ENCODE measurements at regions not wholly inside any gene's neighbourhood (a gene's known extent, or its start where the extent isn't known, plus 50 kb on each side); places are given as distances from the start of the nearest gene placed in this dataset.

- TF ChIP-seq TAF1 (conservative IDR thresholded peaks at IDR 0.05): no peak
- no peak for TF ChIP-seq CTCF (IDR thresholded peaks at IDR 0.05; ENCODE audit: low read depth, low read length, missing input control)
- no peak for TF ChIP-seq NR2F2 (IDR thresholded peaks at IDR 0.05)
- no peak for TF ChIP-seq JUND (IDR thresholded peaks at IDR 0.05)
- no peak for TF ChIP-seq MAX (IDR thresholded peaks at IDR 0.05)
- TF ChIP-seq SP1 (IDR thresholded peaks at IDR 0.05): no peak
- TF ChIP-seq FOXA2 (IDR thresholded peaks at IDR 0.05): no peak
- TF ChIP-seq GABPA (IDR thresholded peaks at IDR 0.05 in 1 of 2, conservative IDR thresholded peaks at IDR 0.05 in 1 of 2): no peak
- TF ChIP-seq EGR1 (IDR thresholded peaks at IDR 0.05; ENCODE audit: low read depth in 2 of 2): no peak
- no peak for TF ChIP-seq ZBTB33 (IDR thresholded peaks at IDR 0.05)
- no peak for TF ChIP-seq RAD21 (IDR thresholded peaks at IDR 0.05)
Measured at GRCh38 chr5:106306313-106307028, 1364.3 kb downstream of the EFNA5 start.

Measured in liver (tissue), 3 donors.